ENCODE measurements at regions not wholly inside any gene's neighbourhood (a gene's known extent, or its start where the extent isn't known, plus 50 kb on each side); places are given as distances from the start of the nearest gene placed in this dataset.
A peak's percentile ranks its signal among the peaks of the same experiment; 100 is the strongest.

GRCh38 chr17:79294459-79295071, 219.9 kb downstream of the ENGASE start:
- DNase-seq (ENCODE audit: insufficient read length, low spot score) = no peak
- no peak for FAIRE-seq
- TF ChIP-seq, protein P1, sequence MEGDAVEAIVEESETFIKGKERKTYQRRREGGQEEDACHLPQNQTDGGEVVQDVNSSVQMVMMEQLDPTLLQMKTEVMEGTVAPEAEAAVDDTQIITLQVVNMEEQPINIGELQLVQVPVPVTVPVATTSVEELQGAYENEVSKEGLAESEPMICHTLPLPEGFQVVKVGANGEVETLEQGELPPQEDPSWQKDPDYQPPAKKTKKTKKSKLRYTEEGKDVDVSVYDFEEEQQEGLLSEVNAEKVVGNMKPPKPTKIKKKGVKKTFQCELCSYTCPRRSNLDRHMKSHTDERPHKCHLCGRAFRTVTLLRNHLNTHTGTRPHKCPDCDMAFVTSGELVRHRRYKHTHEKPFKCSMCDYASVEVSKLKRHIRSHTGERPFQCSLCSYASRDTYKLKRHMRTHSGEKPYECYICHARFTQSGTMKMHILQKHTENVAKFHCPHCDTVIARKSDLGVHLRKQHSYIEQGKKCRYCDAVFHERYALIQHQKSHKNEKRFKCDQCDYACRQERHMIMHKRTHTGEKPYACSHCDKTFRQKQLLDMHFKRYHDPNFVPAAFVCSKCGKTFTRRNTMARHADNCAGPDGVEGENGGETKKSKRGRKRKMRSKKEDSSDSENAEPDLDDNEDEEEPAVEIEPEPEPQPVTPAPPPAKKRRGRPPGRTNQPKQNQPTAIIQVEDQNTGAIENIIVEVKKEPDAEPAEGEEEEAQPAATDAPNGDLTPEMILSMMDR (IDR thresholded peaks at IDR 0.05; ENCODE audit: insufficient read depth, missing control alignments) = no peak

GRCh38 chr17:79292501-79292900, 217.9 kb downstream of the ENGASE start:
- TF ChIP-seq, protein P1 (IDR thresholded peaks at IDR 0.05; ENCODE audit: insufficient read depth, missing control alignments) = no peak
- no peak for FAIRE-seq
- DNase-seq (ENCODE audit: insufficient read length, low spot score) = no peak

GRCh38 chr17:79291391-79291790, 216.8 kb downstream of the ENGASE start:
- FAIRE-seq (no peak), DNase-seq (ENCODE audit: insufficient read length, low spot score) (no peak)
- TF ChIP-seq, protein P1 (IDR thresholded peaks at IDR 0.05; ENCODE audit: insufficient read depth, missing control alignments) = no peak

DNA sequence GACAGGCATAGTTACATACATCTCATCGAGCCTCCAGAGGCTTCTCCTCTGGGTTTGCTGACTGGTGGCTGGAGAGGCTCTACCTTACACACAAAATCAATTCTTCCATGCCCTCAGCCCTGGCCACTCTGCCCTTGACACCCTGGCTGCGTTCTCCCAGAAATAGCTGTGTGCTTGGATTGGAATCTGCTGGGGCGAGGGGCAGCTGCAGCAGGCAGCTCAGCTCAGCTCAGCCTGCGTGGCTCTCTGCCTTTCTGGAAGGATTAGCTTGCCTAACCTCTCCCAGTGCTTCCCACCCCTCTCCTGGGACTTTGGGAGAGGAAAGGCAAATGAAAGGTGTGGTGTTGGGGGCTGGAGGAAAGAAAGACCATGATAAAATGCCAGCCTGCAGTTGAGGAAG, 216.1 kb downstream of the ENGASE start:
- TF ChIP-seq, protein P1 (IDR thresholded peaks at IDR 0.05; ENCODE audit: insufficient read depth, missing control alignments) = no peak
- FAIRE-seq = no peak

GRCh38 chr17:79288950-79289349, 214.3 kb downstream of the ENGASE start:
- DNase-seq (ENCODE audit: insufficient read length, low spot score) = no peak
- TF ChIP-seq, protein P1 (IDR thresholded peaks at IDR 0.05; ENCODE audit: insufficient read depth, missing control alignments) = no peak
- FAIRE-seq = no peak

More for the DNA sequence above, 216.1 kb downstream of the ENGASE start:
- peak; percentile 62 for DNase-seq (ENCODE audit: insufficient read length, low spot score)

GRCh38 chr17:79286440-79286839, 211.8 kb downstream of the ENGASE start:
- DNase-seq (ENCODE audit: insufficient read length, low spot score) = no peak
- no peak for FAIRE-seq
- TF ChIP-seq, protein P1 (IDR thresholded peaks at IDR 0.05; ENCODE audit: insufficient read depth, missing control alignments) = no peak

GRCh38 chr17:79285973-79286372, 211.3 kb downstream of the ENGASE start:
- FAIRE-seq (no peak), DNase-seq (ENCODE audit: insufficient read length, low spot score) (no peak)
- TF ChIP-seq, protein P1 (IDR thresholded peaks at IDR 0.05; ENCODE audit: insufficient read depth, missing control alignments) = no peak
